SK-N-SH treated with all-trans-retinoic acid at 6 μM for 48 hours (cell line): ENCODE measurements at regions not wholly inside any gene's neighbourhood (a gene's known extent, or its start where the extent isn't known, plus 50 kb on each side); places are given as distances from the start of the nearest gene placed in this dataset.

ENCODE experiments used
- ATAC-seq: fragments of 200-7000 bp; cut with Tn5 transposase; 3 replicates; pipeline ENCODE4 v1.9.1; 2020; ENCODE audit warnings: mild to moderate bottlenecking, moderate library complexity
- ARNTL ChIP-seq: fragments of 450-650 bp; formaldehyde crosslinking; IDR thresholded peaks from 2 replicates; pipeline ENCODE4 v1.5.0; 2020; ENCODE audit warnings: low read depth, mild to moderate bottlenecking, moderate library complexity, borderline replicate concordance
- BACH2 ChIP-seq: fragments of 250-450 bp; sonication (Bioruptor Pico); IDR thresholded peaks from 2 replicates; pipeline ENCODE4 v1.9.0; 2021; ENCODE audit warnings: mild to moderate bottlenecking, borderline replicate concordance
- CREB5 ChIP-seq: fragments of 250-450 bp; sonication (Bioruptor Pico); IDR thresholded peaks from 2 replicates; pipeline ENCODE4 v1.5.1; 2020; ENCODE audit warnings: low read depth, mild to moderate bottlenecking, moderate library complexity
- CSDC2 ChIP-seq: fragments of 250-450 bp; sonication (Bioruptor Pico); IDR thresholded peaks from 2 replicates; pipeline ENCODE4 v1.5.0; 2020; ENCODE audit warnings: mild to moderate bottlenecking, moderate library complexity
- ESRRG ChIP-seq: fragments of 250-450 bp; sonication (Bioruptor Pico); IDR thresholded peaks from 2 replicates; pipeline ENCODE4 v1.6.1; 2021; ENCODE audit warnings: mild to moderate bottlenecking
- GLIS3 ChIP-seq: fragments of 250-450 bp; sonication (Bioruptor Pico); IDR thresholded peaks from 2 replicates; pipeline ENCODE4 v1.5.0; 2020; ENCODE audit warnings: mild to moderate bottlenecking, moderate library complexity
- ISL1 ChIP-seq: fragments of 250-450 bp; sonication (Bioruptor Pico); IDR thresholded peaks from 2 replicates; pipeline ENCODE4 v2.1.2; 2022; ENCODE audit warnings: mild to moderate bottlenecking, moderate library complexity
- OSR1 ChIP-seq: fragments of 250-450 bp; sonication (Bioruptor Pico); IDR thresholded peaks from 2 replicates; pipeline ENCODE4 v1.8.0; 2022; ENCODE audit warnings: moderate library complexity, mild to moderate bottlenecking, inconsistent platforms
- PPARA ChIP-seq: fragments of 250-450 bp; sonication (Bioruptor Pico); IDR thresholded peaks from 2 replicates; pipeline ENCODE4 v1.5.0; 2020; ENCODE audit warnings: mild to moderate bottlenecking, borderline replicate concordance
- RARB ChIP-seq: fragments of 250-450 bp; sonication (Bioruptor Pico); IDR thresholded peaks from 2 replicates; pipeline ENCODE4 v1.8.0; 2021; ENCODE audit warnings: mild to moderate bottlenecking, moderate library complexity
- SNAI2 ChIP-seq: fragments of 250-450 bp; sonication (Bioruptor Pico); IDR thresholded peaks from 2 replicates; pipeline ENCODE4 v1.5.0; 2020; ENCODE audit warnings: mild to moderate bottlenecking, moderate library complexity
- TCF4 ChIP-seq: fragments of 250-450 bp; sonication (Bioruptor Pico); IDR thresholded peaks from 2 replicates; pipeline ENCODE4 v1.8.0; 2021; ENCODE audit warnings: mild to moderate bottlenecking, moderate library complexity, borderline replicate concordance
- ZC3H10 ChIP-seq: fragments of 250-450 bp; sonication (Bioruptor Pico); IDR thresholded peaks from 2 replicates; pipeline ENCODE4 v1.5.1; 2021; ENCODE audit warnings: mild to moderate bottlenecking, moderate library complexity
- ZFP3 ChIP-seq: fragments of 250-450 bp; sonication (Bioruptor Pico); IDR thresholded peaks from 2 replicates; pipeline ENCODE4 v1.5.0; 2020; ENCODE audit warnings: mild to moderate bottlenecking, moderate library complexity
- ZFP30 ChIP-seq: fragments of 450-650 bp; formaldehyde crosslinking; IDR thresholded peaks from 2 replicates; pipeline ENCODE4 v1.5.0; 2022; ENCODE audit warnings: mild to moderate bottlenecking, moderate library complexity
- ZNF565 ChIP-seq: fragments of 450-650 bp; formaldehyde crosslinking; conservative IDR thresholded peaks from 2 replicates; pipeline ENCODE4 v1.5.0; 2020; ENCODE audit warnings: low read depth, mild to moderate bottlenecking, moderate library complexity
- ZNF70 ChIP-seq: fragments of 450-650 bp; formaldehyde crosslinking; IDR thresholded peaks from 2 replicates; pipeline ENCODE4 v1.5.0; 2020; ENCODE audit warnings: mild to moderate bottlenecking, moderate library complexity
- ZNF8 ChIP-seq: fragments of 450-650 bp; formaldehyde crosslinking; IDR thresholded peaks from 2 replicates; pipeline ENCODE4 v1.5.0; 2020; ENCODE audit warnings: mild to moderate bottlenecking, moderate library complexity
- TF ChIP-seq, protein P1 (sequence below): fragments of 250-450 bp; sonication (Bioruptor Pico); IDR thresholded peaks from 2 replicates; pipeline ENCODE4 v1.5.1; 2021; ENCODE audit warnings: mild to moderate bottlenecking, moderate library complexity
- TF ChIP-seq, protein P2 (sequence below): fragments of 250-450 bp; sonication (Bioruptor Pico); IDR thresholded peaks from 2 replicates; pipeline ENCODE4 v1.8.0; 2021; ENCODE audit warnings: low read depth, mild to moderate bottlenecking, moderate library complexity, borderline replicate concordance
- TF ChIP-seq, protein P3 (sequence below): fragments of 250-450 bp; sonication (Bioruptor Pico); IDR thresholded peaks from 2 replicates; pipeline ENCODE4 v1.8.0; 2020; ENCODE audit warnings: mild to moderate bottlenecking, moderate library complexity, borderline replicate concordance
- TF ChIP-seq, protein P4 (sequence below): fragments of 250-450 bp; sonication (Bioruptor Pico); IDR thresholded peaks from 2 replicates; pipeline ENCODE4 v1.5.0; 2020; ENCODE audit warnings: mild to moderate bottlenecking, moderate library complexity

GRCh38 chr22:22981670-22982571, 88.4 kb upstream of the GNAZ start:
- no peak for TF ChIP-seq OSR1 (CRISPR knock-in tag)
- TF ChIP-seq, protein P1, sequence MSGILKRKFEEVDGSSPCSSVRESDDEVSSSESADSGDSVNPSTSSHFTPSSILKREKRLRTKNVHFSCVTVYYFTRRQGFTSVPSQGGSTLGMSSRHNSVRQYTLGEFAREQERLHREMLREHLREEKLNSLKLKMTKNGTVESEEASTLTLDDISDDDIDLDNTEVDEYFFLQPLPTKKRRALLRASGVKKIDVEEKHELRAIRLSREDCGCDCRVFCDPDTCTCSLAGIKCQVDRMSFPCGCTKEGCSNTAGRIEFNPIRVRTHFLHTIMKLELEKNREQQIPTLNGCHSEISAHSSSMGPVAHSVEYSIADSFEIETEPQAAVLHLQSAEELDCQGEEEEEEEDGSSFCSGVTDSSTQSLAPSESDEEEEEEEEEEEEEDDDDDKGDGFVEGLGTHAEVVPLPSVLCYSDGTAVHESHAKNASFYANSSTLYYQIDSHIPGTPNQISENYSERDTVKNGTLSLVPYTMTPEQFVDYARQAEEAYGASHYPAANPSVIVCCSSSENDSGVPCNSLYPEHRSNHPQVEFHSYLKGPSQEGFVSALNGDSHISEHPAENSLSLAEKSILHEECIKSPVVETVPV = no peak
- TF ChIP-seq ZC3H10 = no peak
- TF ChIP-seq PPARA = no peak
- no peak for TF ChIP-seq ZFP30 (CRISPR knock-in tag)
- no peak for TF ChIP-seq TCF4 (CRISPR knock-in tag)
- no peak for TF ChIP-seq ZNF565
- TF ChIP-seq RARB = no peak
- TF ChIP-seq, protein P2, sequence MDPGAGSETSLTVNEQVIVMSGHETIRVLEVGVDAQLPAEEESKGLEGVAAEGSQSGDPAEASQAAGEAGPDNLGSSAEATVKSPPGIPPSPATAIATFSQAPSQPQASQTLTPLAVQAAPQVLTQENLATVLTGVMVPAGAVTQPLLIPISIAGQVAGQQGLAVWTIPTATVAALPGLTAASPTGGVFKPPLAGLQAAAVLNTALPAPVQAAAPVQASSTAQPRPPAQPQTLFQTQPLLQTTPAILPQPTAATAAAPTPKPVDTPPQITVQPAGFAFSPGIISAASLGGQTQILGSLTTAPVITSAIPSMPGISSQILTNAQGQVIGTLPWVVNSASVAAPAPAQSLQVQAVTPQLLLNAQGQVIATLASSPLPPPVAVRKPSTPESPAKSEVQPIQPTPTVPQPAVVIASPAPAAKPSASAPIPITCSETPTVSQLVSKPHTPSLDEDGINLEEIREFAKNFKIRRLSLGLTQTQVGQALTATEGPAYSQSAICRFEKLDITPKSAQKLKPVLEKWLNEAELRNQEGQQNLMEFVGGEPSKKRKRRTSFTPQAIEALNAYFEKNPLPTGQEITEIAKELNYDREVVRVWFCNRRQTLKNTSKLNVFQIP (CRISPR knock-in tag) = no peak
- no peak for TF ChIP-seq ZNF70 (CRISPR knock-in tag)
- no peak for TF ChIP-seq ARNTL (CRISPR knock-in tag)
- no peak for TF ChIP-seq SNAI2 (CRISPR knock-in tag)
- TF ChIP-seq ZNF8 (CRISPR knock-in tag) = no peak
- TF ChIP-seq ESRRG (CRISPR knock-in tag) = no peak
- TF ChIP-seq, protein P3, sequence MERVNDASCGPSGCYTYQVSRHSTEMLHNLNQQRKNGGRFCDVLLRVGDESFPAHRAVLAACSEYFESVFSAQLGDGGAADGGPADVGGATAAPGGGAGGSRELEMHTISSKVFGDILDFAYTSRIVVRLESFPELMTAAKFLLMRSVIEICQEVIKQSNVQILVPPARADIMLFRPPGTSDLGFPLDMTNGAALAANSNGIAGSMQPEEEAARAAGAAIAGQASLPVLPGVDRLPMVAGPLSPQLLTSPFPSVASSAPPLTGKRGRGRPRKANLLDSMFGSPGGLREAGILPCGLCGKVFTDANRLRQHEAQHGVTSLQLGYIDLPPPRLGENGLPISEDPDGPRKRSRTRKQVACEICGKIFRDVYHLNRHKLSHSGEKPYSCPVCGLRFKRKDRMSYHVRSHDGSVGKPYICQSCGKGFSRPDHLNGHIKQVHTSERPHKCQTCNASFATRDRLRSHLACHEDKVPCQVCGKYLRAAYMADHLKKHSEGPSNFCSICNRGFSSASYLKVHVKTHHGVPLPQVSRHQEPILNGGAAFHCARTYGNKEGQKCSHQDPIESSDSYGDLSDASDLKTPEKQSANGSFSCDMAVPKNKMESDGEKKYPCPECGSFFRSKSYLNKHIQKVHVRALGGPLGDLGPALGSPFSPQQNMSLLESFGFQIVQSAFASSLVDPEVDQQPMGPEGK (CRISPR knock-in tag) = no peak
- TF ChIP-seq CSDC2 = no peak
- no peak for TF ChIP-seq GLIS3 (CRISPR knock-in tag)
- no peak for TF ChIP-seq ISL1
- TF ChIP-seq, protein P4, sequence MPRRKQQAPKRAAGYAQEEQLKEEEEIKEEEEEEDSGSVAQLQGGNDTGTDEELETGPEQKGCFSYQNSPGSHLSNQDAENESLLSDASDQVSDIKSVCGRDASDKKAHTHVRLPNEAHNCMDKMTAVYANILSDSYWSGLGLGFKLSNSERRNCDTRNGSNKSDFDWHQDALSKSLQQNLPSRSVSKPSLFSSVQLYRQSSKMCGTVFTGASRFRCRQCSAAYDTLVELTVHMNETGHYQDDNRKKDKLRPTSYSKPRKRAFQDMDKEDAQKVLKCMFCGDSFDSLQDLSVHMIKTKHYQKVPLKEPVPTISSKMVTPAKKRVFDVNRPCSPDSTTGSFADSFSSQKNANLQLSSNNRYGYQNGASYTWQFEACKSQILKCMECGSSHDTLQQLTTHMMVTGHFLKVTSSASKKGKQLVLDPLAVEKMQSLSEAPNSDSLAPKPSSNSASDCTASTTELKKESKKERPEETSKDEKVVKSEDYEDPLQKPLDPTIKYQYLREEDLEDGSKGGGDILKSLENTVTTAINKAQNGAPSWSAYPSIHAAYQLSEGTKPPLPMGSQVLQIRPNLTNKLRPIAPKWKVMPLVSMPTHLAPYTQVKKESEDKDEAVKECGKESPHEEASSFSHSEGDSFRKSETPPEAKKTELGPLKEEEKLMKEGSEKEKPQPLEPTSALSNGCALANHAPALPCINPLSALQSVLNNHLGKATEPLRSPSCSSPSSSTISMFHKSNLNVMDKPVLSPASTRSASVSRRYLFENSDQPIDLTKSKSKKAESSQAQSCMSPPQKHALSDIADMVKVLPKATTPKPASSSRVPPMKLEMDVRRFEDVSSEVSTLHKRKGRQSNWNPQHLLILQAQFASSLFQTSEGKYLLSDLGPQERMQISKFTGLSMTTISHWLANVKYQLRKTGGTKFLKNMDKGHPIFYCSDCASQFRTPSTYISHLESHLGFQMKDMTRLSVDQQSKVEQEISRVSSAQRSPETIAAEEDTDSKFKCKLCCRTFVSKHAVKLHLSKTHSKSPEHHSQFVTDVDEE (CRISPR knock-in tag) = no peak
- no peak for TF ChIP-seq BACH2 (CRISPR knock-in tag)
- TF ChIP-seq, all 23 proteins: peak for 0
- no peak for ATAC-seq

DNA sequence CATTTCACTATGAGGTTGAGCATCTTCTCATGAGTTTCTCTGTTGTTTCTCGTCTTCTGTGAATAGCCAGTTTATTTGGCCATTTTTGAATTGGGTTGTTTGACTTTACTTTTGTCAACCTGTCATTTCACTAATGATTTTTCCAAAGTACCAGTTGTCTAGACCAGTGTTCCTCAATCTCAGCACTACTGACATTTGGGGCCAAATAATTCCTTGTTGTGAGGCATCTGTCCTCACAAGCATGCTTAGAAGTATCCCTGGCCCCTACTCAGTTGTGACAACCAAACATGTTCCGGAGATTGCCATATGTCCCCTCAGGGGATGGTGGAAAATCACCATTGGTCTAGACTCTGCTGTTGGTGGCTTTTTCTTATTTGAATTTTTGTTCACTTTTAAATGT, 87.7 kb upstream of the GNAZ start:
- no peak for ATAC-seq
- no peak for TF ChIP-seq ZFP3 (CRISPR knock-in tag)
- no peak for TF ChIP-seq OSR1 (CRISPR knock-in tag)
- TF ChIP-seq, protein P4 (CRISPR knock-in tag) = no peak
- TF ChIP-seq, protein P2 (CRISPR knock-in tag) = no peak
- no peak for TF ChIP-seq ZNF565
- TF ChIP-seq, protein P1 = no peak
- no peak for TF ChIP-seq SNAI2 (CRISPR knock-in tag)
- no peak for TF ChIP-seq ZC3H10
- TF ChIP-seq PPARA = no peak
- TF ChIP-seq CREB5 (CRISPR knock-in tag) = no peak
